GM18508 (cell line): ENCODE measurements at regions not wholly inside any gene's neighbourhood (a gene's known extent, or its start where the extent isn't known, plus 50 kb on each side); places are given as distances from the start of the nearest gene placed in this dataset.
A peak's percentile ranks its signal among the peaks of the same experiment; 100 is the strongest.
"Not testable (repeated sequence)": the region's sequence is repeated elsewhere in the genome, so short reads cannot be mapped to it uniquely, and the experiment has no call there.

Experiments used
- ATAC-seq: cut with Tn5 transposase; IDR thresholded peaks from one replicate; pipeline ENCODE4 v1.9.1; 2021; ENCODE audit warnings: moderate number of reproducible peaks; ENCODE audit not compliant: insufficient read depth, unreplicated experiment

DNA sequence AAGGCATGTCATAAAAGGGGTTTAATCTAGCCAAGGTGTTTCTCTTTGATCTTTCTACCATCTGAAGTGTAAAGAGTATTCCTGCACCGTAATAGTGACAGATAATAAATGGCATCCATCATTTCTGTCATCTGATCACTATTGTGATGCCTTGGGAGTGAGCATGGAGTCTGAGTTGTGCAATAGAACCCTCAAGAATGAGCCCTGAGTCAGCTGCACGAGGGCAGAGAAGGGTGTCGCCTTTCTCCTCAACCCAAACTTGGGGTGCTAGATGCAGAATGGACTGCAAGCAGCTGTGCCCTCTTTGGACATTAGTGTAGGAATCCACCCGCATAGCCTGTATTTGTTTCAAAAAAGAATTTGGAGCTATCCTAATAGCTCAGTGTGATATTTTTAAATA lies 115.2 kb downstream of the ZNF37A start:
- ATAC-seq, result no peak

DNA sequence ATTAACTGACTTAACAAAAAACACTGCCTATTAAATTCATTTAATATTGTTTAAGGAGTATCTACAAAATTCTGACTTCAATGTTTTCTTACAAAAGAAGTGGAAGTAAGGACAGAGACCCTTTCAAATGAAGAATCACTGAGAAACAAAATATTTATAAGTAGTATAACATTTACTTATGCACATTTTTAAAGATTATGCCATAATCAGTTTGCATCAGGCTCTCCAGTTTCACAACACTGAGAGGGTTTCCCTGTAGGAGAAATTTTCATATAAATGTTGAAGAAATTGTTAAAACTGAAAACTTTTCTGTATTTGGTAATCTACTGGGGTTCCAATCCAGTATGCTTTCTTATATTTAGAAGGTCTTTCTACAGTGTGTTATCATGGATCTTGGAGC lies 115.6 kb downstream of the ZNF37A start:
- ATAC-seq, result not testable (repeated sequence)

DNA sequence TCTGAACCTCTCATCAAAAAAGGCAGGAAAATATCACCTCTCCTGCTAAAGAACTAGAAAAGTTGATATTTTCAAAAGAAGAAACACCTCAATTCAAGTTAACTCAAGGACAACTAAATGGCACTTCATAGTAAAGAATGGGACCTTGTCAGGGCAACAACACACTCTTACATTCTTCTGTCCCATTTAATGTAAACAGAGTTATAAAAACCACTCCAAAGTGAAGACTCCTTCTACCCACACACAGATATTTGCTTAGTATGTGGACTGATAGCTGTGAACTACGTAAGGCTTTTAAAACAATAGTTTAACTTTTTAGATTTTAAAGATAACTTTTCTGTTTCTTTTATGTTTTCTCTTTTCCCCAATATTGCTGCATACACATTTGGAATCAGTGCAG lies 118.3 kb downstream of the ZNF37A start:
- no peak for ATAC-seq

DNA sequence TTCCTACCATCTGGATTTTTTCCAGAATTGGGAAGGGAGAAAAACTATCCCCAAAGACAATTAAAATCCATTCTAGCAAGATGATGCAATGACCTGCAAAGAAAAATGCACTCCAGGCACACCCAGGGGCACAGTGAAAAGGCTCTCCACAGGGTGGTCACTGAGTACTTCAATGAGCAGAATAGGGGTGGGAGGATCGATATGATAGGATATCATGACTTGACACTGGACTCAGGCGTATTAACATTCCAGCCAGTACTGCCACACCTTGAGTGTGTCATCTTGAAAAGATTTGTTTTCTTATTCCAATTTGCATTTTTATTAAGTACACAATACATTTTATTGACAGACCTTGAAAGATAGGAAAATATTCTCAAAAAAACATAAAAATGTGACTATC lies 132.2 kb downstream of the ZNF37A start:
- ATAC-seq, result no peak

DNA sequence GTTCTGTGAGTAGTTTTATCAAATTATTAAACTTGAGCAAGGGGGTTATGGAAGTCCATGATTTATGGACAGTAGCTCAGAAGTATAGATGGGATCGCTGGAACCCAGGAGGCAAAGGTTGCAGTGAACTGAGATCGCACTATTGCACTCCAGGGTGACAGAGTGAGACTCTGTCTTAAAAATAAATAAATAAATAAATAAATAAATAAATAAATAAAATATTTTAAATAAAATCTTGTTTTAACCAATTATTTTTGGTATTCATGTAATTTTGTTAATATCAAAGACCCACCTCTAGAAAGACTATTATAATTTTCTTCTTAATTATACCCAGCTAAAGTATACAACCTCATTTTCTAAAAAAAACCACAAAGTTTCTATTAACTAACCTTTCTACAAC lies 134.3 kb downstream of the ZNF37A start:
- ATAC-seq, result no peak

DNA sequence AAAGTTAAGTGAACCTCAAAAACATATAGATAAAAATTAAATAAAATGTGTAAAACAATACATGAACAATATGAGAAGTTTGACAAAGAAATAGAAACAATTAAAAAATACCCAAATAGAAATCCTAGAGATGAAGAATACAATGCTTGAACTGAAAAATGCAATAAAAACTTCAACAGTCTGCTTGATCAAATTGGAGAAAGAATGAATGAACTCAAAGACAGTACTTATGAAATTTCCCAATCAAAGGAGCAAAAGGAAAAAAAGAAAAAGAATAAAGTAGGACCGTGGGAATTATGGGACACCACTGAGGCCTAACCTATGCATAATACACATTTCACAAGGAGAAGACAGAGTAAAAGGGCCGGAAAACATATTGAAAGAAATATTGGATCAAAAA lies 144.3 kb downstream of the ZNF37A start:
- ATAC-seq, result not testable (repeated sequence)

DNA sequence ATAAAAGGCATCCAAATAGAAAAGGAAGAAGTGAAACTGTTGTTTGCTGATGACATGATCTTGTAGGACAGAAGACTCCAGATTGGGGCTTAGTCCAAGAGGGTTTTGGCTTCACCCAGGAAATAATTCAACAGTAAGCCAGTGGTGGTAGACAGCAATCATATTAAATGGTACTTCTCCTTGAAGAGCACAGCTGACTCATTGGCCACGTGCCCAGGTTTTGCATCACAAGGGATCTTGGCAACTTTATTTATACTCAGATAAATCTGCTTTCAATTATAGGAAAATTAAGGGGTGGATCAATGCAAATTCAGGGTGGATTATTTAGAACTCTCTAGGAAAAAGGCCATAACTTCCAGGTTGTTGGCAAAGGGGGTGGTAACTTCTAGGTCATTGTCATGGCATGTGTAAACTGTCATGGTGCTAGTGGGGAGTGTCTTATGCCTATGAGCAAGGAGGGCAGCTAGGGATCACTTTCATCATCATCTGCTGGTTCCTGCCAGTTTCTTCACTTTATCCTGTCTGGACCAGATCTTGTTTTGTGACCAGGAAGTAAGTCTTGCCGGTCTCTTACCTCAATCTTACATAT lies 148.0 kb downstream of the ZNF37A start:
- ATAC-seq, result not testable (repeated sequence)

DNA sequence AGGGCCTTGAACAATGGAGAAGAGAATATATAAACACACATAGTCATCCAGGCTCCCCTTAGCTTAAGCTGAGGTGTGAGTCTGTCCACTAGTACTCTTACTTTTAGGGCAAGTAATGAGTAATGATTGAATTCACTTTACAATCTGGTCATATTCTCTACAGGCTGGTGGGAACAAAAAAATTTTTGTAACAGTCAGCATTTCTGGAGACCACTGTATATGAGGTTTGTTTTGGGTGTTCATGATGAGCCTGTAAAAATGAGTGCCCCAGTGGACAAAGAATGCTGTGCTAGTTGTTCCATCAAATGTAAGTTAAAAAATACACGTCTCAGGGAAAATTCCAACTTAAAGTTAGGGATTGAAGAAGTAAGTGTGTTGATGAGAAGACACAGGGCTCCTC lies 154.0 kb downstream of the ZNF37A start:
- not testable (repeated sequence) for ATAC-seq

DNA sequence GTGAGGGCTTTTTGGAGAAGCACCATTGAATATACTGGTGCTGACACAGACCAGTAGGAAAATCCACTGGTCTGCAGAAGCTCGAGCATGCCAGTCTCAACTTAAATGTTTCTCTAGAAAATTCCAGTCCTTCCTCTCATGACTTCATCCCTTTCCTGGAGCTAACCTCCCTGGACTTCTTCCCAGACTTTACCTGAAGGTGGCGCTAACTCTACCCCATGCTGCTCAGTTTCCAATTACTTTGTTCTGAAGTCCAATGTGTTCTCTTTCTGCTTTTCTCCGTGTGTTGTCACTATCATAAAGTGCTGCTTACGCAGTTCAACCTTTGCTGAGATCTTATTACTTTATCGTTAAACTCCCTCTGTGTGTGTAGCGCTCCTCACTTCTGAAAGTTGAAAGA lies 158.4 kb downstream of the ZNF37A start:
- ATAC-seq, result not testable (repeated sequence)

DNA sequence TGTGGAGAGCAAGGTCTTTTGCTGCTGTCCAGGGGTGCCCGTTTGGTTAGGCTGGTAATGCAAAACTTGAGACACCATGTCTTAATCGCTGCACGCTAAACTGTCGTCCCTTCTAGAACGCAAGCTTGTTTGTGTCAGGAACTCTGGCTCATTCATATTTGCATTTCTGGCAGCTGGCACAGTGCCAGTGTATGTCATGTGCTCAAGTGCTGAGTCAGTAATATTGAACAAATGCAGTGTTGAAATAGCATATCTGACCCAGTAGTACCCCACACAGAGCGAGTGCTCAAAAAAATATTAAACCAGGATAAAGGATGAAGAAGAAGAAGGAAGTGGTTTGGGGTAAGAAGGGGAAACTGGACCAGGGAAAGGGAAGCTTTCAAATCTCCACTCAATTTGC lies 173.4 kb downstream of the ZNF37A start:
- not testable (repeated sequence) for ATAC-seq

DNA sequence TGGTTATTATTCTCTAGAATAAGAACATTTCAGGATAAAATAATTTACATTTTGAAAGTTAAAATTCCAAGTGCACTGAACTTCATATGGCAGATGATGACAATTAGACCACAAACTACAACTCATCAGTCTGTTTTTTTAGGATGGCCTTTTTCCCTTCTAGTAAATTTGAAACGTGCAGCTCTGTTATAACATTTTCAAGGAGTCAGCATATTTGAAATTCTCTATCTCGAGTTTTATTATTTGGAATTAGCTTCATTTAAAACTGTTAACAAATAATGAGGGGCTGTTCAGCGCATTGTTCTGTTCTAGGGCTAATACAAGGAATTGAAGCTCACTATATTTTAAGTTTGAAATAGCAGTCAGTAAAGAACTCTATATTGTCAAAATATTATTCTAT lies 176.9 kb downstream of the ZNF37A start:
- ATAC-seq, result not testable (repeated sequence)

DNA sequence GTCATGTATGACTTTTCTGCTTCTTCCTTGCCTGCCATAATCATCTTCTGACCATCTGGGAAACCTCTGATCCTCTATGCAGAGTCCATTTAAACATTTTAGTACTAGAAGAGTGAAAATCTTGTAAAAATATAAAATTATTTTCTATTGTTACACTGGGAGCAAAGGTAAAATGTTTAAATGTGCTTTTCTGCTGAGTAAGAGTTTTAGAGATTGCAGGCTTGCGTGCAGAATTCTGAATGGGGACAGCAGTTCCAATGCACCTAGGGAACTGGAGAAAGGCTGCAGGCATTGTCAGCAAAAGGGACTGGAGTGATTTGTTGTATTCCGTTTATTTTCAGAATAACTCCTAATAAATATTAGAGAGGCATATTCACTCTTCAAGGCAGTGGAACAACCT lies 180.7 kb downstream of the ZNF37A start:
- ATAC-seq, result not testable (repeated sequence)

DNA sequence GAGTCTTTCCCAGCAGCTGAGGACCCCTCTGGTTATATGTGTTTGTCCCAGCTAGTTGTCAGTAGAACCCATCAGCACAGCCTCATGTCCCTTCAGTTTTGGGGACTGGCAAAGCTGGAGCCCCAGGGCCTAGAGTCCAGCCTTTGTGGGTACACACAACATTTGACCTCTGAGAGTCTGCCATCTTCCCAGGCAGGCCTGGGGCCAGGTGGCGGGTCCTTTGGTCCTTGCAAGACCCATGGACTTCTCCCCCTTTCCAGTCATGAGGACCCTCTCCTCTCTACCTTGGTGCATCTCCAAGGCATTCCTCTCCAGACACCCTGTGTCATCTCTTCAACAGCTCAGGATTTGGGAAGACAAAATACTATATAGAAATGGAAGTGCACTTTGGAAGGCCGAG lies 198.4 kb downstream of the ZNF37A start:
- not testable (repeated sequence) for ATAC-seq

DNA sequence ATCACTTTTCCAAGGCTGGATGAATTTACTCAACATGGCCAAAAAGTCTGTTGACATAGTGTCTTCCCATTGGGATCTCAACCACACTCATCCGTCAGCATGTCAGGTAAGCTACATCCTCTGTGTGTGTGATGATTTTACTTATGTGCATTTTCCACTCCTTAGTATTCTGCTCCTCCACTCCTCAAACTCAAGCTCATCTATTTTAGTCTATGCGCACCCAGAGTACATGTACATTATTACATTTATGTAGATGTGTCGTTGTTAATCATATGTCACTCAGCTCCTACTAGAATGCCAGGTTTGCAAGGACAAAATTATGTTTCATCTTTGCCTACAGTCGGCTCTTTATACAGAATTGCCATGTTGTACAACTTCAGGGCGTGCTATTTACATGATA lies 216.0 kb downstream of the ZNF37A start:
- ATAC-seq, result not testable (repeated sequence)

DNA sequence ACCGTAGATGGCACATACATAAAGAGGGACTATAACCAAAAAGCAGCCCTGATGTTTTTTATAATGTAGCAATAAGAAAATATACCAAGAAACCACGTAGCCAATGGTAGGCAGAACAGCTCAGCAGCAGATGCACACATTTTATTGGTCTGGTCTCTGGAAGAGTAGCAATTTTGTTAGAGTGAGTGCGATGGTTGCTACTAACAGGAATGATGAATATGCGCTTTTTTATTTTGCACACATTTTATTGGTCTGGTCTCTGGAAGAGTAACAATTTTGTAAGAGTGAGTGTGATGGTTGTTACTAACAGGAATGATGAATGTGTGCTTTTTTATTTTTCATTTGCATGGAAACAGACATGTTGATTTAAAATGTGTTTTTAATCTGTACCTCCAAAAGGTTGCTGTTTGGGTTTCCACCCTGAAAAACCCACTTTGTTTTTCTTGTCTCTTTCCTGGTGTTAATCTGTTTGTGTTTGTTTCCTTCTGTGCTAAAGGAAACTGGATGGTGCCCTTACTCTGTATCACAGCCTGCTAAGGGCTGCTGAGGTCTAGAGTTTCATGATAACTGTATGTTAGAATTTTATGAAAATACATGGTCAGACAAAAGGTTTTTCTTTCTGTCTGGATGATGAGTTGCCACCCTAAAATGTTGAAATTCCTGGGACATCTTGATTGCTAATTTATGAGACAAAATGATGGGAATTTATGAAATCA lies 221.1 kb downstream of the ZNF37A start:
- ATAC-seq, result not testable (repeated sequence)

DNA sequence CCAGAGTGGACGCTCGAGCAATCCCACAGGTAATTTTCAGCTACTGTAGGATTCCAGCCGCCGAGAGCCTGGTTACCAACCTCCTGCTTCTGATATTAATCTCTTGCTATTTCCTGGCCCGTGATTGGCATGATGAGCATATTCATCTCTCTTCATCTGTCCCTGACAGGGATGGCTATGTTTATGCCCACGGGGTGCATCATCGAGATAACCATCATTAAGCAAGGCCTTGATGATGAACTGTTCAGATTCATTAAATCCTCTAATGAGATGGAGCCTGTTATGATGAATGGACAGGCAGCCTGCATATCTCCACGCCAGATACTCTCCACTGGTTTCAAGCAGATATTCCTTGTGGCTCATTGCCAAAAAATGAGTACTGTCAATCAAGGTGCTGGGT lies 227.3 kb downstream of the ZNF37A start:
- not testable (repeated sequence) for ATAC-seq

DNA sequence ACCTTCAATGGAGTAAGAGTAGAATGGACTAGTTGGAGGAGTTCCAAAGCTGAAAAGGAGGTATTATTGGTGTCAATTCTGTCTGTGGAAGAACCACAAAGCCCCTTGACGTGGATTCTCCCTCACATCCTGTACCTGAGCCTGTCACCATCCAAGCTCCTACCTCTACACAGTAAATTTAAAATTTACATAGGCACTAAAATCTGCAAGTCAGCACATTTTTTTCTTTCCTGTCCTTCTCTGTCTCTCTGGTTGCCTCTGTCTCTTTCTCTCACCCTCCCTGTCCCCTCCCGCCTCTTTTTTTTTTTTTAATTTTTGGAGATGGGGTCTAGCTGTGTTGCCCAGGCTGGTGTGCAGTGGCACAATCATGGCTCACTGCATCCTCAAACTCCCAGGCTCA lies 236.2 kb downstream of the ZNF37A start:
- ATAC-seq, result not testable (repeated sequence)

DNA sequence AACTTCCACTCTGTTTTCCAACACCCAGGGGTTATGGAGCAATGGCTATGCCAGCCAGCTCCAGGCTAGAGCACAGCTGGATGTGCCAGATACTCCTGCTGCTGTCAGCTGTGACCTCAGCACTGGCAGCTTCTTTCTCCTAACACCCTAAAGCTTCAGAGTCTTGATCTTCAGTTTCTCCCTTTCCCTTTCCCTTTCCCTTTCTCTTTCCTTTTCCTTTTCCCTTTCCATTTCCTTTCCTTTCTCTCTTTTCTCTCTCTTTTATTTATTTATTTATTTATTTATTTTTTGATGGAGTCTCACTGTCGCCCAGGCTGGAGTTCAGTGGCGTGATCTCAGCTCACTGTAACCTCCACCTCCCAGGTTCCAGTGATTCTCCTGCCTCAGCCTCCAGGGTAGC lies 237.0 kb downstream of the ZNF37A start:
- not testable (repeated sequence) for ATAC-seq

DNA sequence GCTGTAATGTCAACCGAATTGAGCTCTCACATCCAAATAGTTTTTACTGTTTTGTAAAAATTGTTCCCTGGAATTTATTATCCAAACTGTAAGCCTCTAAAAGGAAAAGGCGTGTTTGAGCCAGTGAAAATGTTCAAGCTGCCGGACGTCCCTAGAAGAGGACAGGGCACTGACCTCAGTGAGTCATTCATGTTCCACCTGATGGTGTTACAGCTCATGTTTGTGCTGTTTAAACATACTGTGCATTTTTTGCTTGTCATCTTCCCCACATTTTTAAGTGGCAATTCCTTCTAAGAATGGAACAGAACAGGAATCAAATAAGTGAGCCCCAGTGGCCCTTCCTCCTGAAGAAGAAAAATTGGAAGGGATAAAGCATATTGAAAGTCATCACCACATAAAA lies 239.6 kb downstream of the ZNF37A start:
- ATAC-seq, result not testable (repeated sequence)

DNA sequence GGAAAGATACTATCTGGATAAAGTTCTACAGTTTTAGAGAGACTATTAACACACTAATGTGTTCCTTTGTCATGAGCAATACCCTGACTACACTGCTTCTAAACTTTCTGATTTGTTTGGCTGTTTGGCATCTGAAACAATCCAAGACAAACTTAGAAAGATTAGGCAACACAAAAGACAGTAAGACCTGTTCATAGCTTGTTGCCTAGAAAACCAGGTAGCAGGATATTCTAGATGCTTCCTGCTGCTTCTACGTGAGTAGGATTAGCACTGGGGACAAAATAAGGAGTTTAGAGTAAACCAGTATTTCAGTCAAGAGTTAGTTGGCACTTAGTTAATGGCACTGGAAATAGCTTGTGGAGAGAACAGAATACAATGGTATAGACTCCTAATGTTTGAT lies 256.5 kb downstream of the ZNF37A start:
- ATAC-seq, result not testable (repeated sequence)

DNA sequence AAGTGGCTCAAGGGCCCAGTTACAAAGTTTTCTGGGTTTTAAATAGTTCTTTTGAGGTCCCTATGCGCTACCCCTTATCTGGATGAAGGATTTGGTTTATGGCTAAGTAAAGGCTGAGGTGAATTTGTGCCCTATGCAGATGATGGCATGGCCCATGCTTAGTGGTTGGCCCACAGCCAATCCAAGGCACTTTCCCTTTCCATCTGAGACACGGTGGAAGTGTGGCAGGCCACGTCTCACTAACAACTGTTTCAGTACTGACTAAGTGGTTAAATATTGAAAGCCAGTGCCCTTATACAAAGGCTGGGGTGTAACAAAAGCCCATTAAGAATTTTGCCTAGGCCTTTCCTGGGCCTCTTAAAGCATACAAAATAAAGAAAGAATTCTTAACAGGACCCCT lies 260.3 kb downstream of the ZNF37A start:
- ATAC-seq, result not testable (repeated sequence)

DNA sequence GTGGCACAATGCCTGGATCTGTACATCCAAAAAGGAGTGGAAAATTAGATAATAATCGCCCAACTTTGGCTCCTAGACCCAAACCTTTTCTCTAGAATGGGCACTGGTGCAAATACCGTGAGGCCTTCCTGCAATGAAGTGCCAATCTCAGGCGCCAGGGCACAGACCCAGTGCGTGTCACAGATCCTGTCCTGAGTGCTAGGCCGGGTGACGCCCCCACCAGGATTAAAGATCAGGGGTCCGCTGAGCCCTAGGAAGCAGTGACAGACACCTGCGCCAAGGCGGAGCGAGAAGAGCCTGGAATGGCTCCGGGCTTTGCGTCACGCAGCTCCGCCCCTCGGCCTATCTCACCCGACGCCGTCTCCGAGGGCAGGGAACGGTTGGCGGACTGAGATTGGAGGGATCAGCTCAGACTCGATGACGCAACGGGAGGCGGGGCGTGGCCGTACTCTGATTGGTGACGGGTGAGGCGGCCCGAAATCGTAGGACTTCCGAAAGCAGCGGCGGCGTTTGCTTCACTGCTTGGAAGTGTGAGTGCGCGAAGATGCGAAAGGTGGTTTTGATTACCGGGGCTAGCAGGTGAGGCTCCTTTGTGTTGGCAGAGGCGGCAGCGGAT lies 261.9 kb downstream of the ZNF37A start:
- ATAC-seq, result peak; percentile 99
